ENCODE measurements at regions not wholly inside any gene's neighbourhood (a gene's known extent, or its start where the extent isn't known, plus 50 kb on each side); places are given as distances from the start of the nearest gene placed in this dataset.

- no peak for DNase-seq
Measured at GRCh38 chr3:59261009-59261408, 211.2 kb upstream of the CFAP20DC start.

GRCh38 chr3:59258550-59259260 lies 208.9 kb upstream of the CFAP20DC start:
- no peak for DNase-seq

GRCh38 chr3:59257506-59257905 lies 207.7 kb upstream of the CFAP20DC start:
- DNase-seq: no peak

GRCh38 chr3:59256230-59256629 lies 206.4 kb upstream of the CFAP20DC start:
- DNase-seq: no peak

GRCh38 chr3:59254976-59255375 lies 205.2 kb upstream of the CFAP20DC start:
- peak in 1 of 3 donors; percentile 12 for DNase-seq

- DNase-seq: peak in 2 of 3 donors; percentile 12 to 42
Measured at GRCh38 chr3:59254433-59254832, 204.6 kb upstream of the CFAP20DC start.

GRCh38 chr3:59253523-59253922 lies 203.7 kb upstream of the CFAP20DC start:
- DNase-seq: no peak

GRCh38 chr3:59251869-59252268 lies 202.0 kb upstream of the CFAP20DC start:
- no peak for DNase-seq

GRCh38 chr3:59250600-59250999 lies 200.8 kb upstream of the CFAP20DC start:
- DNase-seq: no peak

GRCh38 chr3:59249698-59250361 lies 200.0 kb upstream of the CFAP20DC start:
- DNase-seq: no peak

GRCh38 chr3:59249004-59249403 lies 199.2 kb upstream of the CFAP20DC start:
- DNase-seq: no peak

GRCh38 chr3:59247402-59247841 lies 197.6 kb upstream of the CFAP20DC start:
- no peak for DNase-seq

- DNase-seq: no peak
Measured at GRCh38 chr3:59246719-59247401, 197.0 kb upstream of the CFAP20DC start.

GRCh38 chr3:59245859-59246501 lies 196.2 kb upstream of the CFAP20DC start:
- peak; percentile 13 to 51 (median 24) for DNase-seq

- peak in 1 of 3 donors; percentile 26 for DNase-seq
Measured at GRCh38 chr3:59245300-59245858, 195.6 kb upstream of the CFAP20DC start.

GRCh38 chr3:59244343-59244742 lies 194.5 kb upstream of the CFAP20DC start:
- no peak for DNase-seq

GRCh38 chr3:59243476-59243875 lies 193.7 kb upstream of the CFAP20DC start:
- no peak for DNase-seq

- no peak for DNase-seq
Measured at GRCh38 chr3:59240666-59241255, 190.9 kb upstream of the CFAP20DC start.

GRCh38 chr3:59237121-59237520 lies 187.3 kb upstream of the CFAP20DC start:
- no peak for DNase-seq

- no peak for DNase-seq
Measured at GRCh38 chr3:59235634-59236012, 185.8 kb upstream of the CFAP20DC start.

GRCh38 chr3:59234884-59235633 lies 185.2 kb upstream of the CFAP20DC start:
- DNase-seq: peak in 1 of 3 donors; percentile 26

Measured in muscle of back (tissue), 3 donors.